Eye (tissue), 1 donor: ENCODE measurements at regions not wholly inside any gene's neighbourhood (a gene's known extent, or its start where the extent isn't known, plus 50 kb on each side); places are given as distances from the start of the nearest gene placed in this dataset.

Experiments used
- DNase-seq: peaks from one replicate; pipeline ENCODE4 v3.0.0-alpha.2; 2015

DNA sequence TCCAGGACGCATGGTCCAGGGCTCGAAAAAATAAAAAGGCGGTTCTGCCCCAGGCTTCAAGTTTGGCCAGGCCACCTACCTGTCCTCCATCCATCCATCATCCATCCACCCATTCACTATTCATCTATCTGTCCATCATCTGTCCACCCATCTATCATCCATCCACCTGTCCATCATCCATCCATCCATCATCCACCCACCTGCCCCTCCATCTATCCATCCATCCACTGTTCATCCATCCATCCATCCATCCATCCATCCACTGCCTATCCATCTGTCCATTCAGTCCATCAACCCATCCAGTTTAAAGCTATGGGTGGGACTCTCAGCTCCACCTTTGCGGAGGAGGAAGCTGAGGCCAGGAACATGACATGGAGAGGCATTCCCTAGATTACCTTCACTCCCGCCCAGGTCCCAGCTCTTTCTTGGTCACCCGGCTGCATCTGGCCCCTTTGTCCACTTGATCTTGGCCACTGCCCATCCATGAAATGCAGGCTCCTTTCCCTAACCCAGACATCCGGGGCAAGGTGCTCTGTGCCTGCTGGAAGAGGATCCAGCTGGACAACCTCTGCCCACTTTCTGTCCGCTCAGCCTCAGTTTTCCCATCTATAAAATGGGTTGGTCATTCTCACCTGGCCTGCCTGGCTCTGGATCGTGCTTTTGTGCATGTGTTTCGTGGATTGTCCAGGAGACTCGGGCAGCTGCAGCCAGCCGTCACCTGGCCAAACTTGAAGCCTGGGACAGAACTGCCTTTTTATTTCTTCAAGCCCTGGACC is 236.0 kb upstream of the CIBAR2 start:
- DNase-seq, result no peak

DNA sequence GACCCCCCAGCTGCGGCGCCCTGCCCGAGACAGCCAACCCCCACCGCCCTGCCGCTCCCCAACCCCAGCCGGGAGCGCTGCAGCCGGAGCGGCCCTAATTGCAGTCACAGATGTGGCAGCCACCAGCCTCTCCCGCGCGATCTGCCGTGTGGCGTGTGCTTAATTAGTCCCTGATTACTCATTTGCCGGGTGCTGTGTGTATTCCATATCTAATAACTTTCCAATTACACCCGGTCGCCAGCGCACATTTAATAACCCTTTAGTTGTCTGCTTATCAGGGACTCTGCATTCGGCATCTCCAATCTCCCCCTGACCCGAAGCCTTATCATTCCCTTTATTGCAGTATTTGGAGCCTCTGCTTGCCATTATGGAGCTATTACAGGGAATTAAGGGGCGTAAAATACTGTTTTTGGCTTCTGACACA is 236.7 kb upstream of the CIBAR2 start:
- peak; percentile 70 for DNase-seq

DNA sequence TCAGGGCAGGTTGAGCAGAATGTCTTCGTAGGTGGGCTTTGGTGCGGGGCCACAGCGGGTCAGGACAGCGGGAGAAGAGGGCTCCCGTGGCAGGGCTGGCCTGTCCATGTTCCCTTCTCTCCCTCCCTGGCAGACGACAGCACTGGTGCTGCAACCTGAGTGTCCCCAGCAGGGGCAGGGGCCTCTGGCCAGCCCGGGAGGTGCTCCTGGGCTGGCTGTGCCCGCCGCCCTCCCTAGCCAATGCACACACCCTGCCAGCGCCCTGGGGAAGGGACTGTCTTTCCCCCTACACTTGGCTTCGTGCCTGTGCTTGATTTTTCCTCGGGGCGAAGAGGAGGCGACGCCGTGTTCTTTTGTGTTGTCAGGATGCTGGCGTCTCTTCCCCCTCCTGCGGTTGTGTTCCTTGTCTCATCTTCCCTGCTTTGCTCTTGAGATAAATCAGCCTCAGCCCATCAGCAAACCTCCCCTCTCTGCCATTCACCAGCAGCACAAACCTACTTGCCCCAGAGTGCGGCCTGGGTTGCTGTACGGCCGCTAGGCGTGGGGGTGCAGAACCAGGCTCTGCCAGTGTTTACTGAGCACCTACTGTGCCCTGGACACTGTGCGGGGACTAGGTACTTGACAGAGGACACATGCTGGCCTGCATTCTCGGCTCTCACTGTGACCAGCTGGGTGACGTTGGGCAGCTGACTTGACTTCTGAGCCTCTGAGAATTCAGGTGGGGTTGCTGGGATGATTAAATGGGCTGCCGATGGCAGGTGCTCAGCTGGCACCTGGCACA is 237.3 kb upstream of the CIBAR2 start:
- DNase-seq, result peak; percentile 59

DNA sequence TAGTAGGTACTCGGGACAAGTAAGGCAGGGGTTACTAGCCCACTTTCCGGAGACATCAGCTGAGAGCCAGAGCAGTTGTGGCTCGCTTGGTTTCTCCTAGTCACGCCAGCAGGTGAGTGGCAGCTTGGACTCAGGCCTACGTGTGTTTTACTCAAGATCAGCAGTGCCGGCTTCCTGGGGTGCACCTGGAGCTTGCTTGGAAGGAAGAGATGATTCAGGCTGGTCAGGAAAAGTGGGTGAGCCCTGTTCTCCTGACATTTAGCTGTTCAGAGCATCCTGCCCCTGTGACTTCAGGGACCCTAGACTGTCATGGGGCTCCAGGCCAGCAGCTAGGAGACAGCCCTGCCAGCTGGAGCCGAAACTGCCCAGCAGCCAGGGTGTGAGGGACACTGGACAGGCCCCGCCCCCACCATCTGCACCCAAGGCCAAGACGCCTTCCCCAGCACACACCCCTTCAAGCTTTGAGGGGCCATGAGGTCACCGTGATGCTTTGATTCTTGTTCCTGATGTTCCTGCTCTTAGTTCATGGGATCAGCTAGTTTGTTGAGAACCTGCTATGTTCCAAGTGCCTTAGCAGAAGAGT is 238.0 kb upstream of the CIBAR2 start:
- DNase-seq, result no peak

DNA sequence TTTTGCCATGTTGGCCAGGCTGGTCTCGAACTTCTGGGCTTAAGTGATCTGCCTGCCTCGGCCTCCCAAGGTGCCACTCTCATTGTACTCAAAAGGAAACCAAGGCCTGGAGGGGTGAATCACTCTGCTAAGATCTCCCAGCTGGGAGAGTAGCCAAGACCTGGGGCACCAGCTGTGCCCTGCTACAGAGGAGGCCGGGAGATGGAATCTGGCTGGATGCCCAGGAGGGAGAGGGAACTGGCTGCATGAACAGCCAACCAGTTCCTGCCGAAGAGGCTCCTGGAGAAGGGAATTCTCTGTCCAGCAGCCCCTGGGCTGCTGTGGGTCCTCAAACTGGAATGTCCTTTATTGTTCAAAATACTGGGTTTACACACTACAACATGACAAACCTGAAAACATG is 238.7 kb upstream of the CIBAR2 start:
- peak; percentile 90 for DNase-seq

DNA sequence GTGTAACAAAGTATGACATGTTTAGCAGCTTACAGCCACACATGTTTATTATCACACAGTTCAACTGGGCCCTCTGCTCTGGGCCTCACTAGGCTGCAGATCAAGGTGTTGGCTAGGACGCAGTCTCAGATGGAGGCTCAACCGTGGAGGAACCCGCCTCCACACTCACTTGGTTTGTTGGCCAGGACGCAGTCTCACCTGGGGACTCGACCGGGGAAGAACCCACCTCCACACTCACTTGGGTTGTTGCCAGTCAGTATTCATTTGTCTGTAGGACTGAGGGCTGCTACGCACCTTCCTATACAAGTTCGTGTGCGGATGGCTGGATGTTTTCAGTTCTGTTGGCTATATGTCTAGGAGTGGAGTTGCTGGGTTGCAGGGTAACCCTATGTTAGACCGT is 240.7 kb upstream of the CIBAR2 start:
- DNase-seq, result no peak

DNA sequence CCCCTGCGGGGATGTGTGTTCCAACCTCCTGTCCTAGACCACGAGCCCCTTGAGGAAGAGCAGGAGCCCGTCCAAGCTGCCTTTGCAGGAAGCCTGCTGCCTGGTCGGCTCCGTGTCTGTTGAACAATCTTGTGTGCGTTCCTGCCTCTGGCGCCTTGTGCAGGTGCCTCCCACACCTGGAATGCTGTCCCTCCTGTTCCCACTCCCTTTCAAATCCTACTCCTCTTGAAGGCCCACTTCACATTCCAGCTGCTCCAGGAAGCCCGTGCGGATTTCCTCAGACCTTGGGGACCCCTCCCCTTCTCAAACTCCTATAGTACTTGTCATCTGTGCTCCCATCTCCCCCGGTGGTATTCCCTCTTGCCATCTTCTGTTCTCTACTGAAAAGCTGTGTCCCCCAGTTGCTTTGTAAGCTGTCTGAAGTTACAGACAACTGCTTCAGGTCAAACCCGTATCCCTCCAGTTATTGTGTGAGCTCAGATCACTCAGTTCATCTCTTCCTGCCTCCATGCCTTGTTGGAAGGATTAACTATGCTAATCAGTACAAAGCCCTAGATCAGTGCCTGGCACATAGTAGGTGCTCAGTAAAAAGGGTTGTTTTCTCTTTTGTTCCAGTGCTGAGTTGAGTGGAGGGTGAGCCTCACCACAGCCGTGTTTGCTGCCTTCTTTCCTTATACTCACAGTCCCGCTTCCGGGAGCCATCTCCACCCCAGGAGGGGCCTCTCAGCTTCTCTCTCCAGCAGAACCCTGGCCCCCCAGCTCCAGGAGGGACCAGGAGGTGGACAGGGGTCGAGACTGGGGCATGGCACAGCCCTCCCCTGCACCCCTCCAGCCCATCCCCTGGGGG is 241.8 kb upstream of the CIBAR2 start:
- peak; percentile 53 for DNase-seq

DNA sequence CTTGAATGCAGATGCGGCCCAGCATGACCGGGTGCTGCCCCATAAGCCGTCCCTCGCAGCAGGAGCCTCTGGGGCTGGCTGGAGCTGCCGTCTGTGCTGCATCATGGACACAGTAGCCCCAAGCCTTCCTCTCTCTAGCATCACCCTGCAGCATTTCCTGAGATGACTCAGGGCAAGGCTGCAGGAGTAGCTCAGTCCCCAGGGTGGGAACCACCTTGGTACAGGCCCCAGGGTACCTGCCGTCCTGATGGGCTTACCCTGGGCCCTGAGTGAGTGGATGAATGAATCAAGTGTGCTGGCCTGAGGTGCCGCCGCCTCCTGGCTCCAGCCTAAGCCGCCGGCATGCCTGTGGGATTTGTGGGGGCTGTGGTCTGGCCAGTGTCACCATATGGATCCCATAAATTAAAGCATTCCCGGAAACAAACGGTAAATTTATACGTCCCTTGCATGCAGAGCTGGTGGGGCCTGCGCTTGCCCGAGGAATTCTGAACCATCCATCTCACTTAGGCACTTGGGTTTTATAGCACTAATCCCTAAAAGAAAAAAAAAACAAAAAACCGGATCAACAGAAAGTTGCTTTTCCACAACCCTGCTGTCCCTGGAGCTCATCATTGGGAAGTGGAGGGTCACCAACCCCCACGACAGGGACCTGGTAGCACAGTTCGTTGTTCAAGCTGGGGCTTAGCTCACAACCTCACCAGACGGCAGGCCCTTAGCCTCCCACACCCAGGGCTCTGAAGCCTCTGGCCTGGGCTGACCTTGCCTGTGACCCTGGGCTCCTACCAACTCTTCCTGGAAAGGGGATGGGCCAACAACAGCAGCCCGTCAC is 242.6 kb upstream of the CIBAR2 start:
- no peak for DNase-seq

DNA sequence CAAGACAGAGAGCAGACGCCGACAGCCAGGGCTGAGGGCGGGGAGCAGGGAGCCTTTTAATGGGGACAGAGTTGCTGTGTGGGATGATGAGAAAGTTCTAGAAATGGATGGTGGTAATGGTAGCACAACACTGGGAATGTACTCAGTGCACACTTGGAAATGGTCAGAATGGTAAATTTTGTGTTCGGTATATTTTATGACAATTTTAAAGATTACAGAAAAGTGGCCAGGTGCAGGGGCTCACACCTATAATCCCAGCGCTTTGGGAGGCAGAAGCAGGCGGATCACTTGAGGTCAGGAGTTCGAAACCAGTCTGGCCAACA is 243.2 kb upstream of the CIBAR2 start:
- no peak for DNase-seq

DNA sequence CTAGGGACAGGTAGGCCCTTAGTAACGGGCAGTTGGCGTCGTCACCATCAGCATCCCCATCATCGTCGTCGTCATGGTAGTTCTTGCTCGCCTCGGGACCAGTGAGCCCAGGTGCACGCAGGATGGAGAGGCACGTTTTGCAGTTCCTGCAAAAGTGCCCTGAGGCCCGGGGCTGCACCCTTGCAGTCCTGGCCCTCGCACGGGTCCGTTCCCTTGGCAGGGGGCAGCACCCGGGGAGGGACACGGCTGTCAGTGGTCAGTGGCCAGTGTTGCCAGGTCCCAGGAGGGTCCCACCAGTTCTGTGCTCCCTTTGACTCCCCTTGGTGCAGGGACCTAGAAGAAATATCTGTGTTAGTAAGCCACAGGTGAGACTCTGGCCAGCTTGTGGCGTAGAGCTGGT is 243.9 kb upstream of the CIBAR2 start:
- no peak for DNase-seq

DNA sequence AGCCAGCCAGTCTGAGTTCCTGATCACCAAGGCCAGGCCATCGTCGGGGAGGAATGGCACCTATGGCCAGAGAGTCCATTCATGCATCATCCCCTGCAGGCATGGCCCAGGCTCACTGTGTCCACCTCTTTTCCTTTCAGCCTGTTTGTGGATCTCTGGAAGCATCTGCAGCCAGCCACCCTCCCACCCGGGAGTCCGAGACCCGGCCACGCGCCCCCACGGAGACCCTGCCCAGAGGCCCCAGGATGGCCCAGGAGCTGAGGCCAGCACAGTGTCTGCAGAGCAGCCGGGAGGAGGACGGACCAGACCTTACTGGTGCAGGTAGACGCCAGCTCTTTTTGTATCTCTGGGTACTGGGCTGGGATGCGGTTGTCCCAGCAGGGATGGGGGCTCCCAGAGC is 245.1 kb upstream of the CIBAR2 start:
- no peak for DNase-seq

DNA sequence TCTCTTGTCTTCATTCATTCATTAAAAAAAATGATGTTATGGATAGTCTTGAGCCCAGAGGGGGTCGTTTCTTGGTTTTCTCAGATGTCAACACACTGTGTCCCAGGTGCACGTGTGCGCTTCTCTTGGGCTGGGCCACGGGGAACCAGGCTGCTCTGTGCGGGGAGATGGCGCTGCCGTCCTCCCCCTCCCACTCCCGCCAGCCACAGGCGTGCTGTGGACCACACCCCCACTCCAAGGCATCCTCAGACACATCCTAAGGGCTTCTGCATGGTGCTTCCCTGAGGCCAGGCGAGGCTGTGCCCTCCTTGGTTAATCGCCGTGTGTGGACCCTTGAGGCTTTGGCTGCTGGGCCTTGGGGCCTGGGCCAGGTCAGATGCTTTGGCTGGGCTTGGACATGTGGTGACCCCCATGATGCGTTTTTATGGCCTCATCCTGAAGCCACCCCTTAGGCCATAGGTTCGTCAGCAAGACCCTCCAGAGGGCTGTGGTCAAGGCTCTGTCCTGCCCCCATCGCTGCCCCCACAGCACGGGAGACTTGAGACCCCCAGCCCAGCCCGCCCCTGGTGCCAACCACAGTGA is 245.7 kb upstream of the CIBAR2 start:
- no peak for DNase-seq

DNA sequence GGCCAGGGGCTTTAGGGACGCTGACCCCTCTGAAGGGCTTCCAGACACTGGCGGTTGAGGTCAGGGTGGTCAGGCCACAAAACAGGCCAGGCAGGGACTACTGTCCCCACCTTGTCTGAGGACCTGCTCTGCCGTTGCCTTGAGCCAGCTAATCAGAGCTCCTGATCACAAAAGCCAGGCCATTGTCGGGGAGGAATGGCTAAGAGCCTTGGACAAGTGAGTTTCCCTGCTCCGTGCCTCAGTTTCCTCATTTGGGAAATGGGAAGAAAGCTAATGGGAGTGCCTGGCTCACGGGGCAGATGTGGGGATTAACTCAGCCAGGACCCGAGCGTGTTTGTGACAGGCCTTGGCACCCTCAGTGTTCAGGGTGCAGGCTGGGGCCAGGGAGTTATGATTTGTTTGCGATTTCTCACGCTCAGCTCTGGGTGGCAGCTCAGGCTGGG is 246.5 kb upstream of the CIBAR2 start:
- DNase-seq, result no peak

DNA sequence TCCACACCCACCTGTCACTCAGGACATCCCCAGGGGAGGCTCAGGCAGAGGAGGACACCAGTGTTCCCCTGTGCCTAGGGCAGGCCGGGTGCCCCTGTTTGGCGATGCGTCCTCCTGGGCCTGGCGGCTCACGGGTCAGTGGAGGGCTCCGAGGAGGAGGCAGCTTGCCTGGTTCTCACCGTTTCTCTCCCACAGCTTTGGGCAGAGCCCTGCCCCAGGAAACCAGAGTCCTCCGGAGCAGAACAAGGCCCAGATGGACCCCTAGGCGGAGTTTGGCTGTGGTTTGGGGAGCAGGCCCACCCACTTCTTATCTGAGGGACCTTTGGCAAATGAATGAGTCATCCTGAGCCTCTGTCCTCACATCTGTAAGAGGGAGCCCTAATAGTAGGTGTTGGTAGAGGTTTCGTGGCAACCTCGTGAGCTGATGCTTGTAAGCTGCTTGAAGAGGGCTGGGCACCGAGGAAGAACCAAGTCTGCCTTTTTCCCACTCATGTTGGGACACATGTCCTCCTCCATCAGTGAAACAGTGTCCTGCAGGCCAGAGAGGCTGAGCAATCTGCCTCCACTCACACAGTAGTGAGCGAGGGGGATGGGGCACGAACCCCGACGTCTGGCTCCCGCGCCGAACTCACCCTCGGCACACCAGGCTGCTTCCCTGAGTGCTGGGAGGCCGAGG is 247.0 kb upstream of the CIBAR2 start:
- no peak for DNase-seq

DNA sequence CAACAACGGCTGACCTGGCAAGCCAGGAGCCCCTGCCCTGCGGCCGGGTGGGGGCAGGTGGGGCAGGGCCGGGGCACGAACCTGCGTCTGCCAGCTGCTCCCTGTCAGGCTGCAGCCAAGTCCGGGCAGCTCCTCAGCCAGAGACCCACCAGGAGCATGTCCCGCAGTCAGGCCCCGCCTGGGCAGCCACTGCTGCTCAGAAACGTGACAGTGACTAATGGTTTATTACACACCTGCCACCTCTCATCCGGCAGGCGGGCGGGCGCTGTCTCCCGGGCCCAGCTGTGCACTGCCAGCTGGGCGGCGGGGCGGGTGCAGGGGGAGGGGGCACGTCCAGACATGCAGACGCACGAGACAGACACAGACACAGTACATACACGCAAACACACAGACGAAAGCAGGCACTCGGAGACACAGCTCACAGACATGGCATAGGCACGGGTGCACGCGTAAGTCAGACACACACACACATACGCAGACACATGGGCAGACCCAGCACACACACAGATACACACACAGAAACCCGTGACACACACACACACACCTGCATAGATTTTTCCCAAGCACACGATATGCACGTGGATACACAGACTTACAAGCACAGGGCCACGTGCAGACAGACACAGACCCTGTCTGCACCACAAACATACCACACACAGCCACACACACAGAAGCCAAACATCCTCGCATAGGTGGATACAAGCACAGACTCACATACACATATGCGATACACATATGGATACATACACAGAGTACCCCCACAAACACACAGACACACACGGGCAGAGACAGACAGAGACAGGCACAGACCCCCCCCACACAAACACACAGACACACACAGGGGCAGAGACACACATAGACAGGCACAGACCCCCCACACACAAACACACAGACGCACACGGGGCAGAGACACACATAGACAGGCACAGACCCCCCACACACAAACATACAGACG is 248.3 kb upstream of the CIBAR2 start:
- DNase-seq, result peak; percentile 75

DNA sequence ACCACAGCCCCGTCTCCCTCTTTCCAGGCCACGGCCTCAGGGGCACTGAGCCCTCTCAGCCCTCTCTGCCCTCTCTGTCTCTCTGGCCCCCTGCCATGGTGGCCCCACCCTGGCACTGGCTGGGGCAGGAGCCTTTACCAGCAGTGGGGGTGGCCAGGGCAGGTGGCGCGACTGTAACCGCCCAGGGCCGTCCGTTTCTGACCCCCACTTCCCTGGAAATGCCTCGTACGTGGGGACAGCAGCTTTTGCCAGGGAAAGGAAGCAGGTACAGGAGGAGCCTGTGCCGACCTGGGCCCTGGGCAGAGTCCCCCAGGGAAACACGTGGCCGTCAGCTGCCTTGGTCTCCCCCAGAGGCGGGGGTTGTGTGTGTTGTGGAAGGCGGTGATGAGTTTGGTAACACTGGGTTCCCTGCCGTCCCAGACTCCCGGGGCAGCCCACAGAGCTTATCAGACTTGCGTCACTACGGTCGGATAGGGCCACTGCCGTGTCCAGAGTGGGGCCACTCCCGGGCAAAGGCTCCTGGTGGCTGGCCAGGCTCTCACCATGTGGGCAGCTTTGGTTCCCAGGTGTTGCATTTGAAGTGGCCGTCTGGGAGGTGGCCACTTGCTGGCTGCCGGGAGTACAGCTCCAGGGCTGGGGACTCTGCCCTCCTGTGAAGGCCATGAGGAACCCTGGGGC is 249.3 kb upstream of the CIBAR2 start:
- no peak for DNase-seq

DNA sequence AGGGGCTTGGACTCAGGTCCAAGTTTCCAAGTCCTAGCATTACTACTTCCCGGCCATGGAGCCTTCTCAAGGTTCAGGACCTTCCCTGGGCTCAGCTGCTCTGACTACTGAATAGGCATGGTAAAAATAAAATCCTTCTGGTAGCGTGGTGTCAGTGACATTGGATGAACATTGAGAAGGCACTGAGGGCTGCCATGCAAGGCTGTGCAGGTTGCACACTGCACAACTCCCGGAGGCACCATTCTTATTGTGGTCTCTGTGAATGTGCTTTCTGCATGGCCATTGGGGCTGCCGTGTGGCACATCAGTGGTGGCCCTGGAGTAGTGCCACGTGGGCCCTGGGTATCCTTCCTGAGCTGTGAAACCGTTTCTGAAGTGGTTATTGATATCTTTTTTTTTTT is 250.2 kb upstream of the CIBAR2 start:
- DNase-seq, result no peak

DNA sequence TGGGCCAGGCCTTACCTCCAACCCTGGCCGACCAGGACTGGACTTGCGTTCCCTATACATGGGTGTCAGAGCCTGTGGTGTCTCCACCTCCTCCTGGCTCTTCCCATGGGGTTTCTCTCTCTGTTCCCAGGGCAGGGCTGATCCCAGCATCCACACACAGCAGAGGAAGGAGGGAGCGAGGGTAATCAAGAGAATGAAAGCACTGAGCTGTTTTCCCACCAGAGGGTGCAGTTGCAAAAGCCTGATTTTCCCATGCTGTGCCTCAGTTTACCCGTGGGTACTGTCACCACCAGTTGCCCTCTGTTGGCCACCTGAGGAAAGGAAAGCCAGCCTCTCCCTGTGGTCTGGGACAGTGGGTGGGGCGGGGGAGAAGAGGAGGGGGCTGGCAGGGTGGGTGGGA is 249.7 kb upstream of the GSE1 start:
- DNase-seq, result no peak

DNA sequence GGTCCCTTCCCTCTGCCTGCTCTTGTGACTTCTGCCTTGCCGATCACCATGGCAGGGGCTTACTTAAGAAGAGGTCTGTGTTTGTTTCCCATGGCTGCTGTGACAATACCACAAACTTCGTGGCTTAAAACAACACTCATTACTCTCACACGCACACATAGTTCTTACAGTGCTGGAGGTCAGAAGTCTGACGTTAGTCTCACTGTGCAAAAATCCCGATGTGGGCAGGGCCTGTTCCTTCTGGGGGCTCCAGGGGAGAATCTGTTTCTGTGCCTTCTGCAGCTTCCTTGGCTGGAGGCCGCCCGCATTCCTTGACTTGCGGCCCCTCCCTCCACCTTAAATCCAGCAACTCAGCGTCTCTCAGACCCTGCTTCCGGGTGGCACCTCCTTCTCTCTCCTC is 249.2 kb upstream of the GSE1 start:
- no peak for DNase-seq
